ENCODE measurements at regions not wholly inside any gene's neighbourhood (a gene's known extent, or its start where the extent isn't known, plus 50 kb on each side); places are given as distances from the start of the nearest gene placed in this dataset.

- H3K4me3 ChIP-seq (replicated peaks in 1 of 3): no peak overlapping the region
- no peaks in the 10 kb centered on the region for H3K9me3 ChIP-seq
- intact Hi-C loops (cut with DNase I): no loop called here
- WGBS, 2 donors: 79 to 86% methylated on average over 9 of the region's 9 CpGs
- no peak overlapping the region for H3K27ac ChIP-seq
- no peaks in the 10 kb centered on the region for H3K36me3 ChIP-seq
- H3K27me3 ChIP-seq: no peaks in the 10 kb centered on the region
- no peak for DNase-seq
- TF ChIP-seq, protein P1, sequence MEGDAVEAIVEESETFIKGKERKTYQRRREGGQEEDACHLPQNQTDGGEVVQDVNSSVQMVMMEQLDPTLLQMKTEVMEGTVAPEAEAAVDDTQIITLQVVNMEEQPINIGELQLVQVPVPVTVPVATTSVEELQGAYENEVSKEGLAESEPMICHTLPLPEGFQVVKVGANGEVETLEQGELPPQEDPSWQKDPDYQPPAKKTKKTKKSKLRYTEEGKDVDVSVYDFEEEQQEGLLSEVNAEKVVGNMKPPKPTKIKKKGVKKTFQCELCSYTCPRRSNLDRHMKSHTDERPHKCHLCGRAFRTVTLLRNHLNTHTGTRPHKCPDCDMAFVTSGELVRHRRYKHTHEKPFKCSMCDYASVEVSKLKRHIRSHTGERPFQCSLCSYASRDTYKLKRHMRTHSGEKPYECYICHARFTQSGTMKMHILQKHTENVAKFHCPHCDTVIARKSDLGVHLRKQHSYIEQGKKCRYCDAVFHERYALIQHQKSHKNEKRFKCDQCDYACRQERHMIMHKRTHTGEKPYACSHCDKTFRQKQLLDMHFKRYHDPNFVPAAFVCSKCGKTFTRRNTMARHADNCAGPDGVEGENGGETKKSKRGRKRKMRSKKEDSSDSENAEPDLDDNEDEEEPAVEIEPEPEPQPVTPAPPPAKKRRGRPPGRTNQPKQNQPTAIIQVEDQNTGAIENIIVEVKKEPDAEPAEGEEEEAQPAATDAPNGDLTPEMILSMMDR (IDR thresholded peaks at IDR 0.05): no peak
- TF ChIP-seq POLR2A (IDR thresholded peaks at IDR 0.05): no peak
- no peaks in the 10 kb centered on the region for H3K4me1 ChIP-seq
Measured at GRCh38 chr3:30245858-30246622, 360.4 kb upstream of the TGFBR2 start.

- TF ChIP-seq, protein P1 (IDR thresholded peaks at IDR 0.05): no peak
- TF ChIP-seq POLR2A (IDR thresholded peaks at IDR 0.05): no peak
Measured at GRCh38 chr3:30248423-30248822, 358.0 kb upstream of the TGFBR2 start.

GRCh38 chr3:30252474-30252873 lies 353.9 kb upstream of the TGFBR2 start:
- intact Hi-C loops (cut with DNase I): no loop called here

More at GRCh38 chr3:30248423-30248822, 358.0 kb upstream of the TGFBR2 start:
- no peak overlapping the region for H3K4me3 ChIP-seq (replicated peaks in 1 of 3)
- H3K27ac ChIP-seq: no peak overlapping the region
- no peaks in the 10 kb centered on the region for H3K4me1 ChIP-seq
- no peaks in the 10 kb centered on the region for H3K9me3 ChIP-seq
- 76 to 93% methylated on average over 1 of the region's 1 CpG for WGBS, 2 donors
- no peak for DNase-seq
- no peaks in the 10 kb centered on the region for H3K27me3 ChIP-seq
- intact Hi-C loops (cut with DNase I): no loop called here
- H3K36me3 ChIP-seq: no peaks in the 10 kb centered on the region

DNA sequence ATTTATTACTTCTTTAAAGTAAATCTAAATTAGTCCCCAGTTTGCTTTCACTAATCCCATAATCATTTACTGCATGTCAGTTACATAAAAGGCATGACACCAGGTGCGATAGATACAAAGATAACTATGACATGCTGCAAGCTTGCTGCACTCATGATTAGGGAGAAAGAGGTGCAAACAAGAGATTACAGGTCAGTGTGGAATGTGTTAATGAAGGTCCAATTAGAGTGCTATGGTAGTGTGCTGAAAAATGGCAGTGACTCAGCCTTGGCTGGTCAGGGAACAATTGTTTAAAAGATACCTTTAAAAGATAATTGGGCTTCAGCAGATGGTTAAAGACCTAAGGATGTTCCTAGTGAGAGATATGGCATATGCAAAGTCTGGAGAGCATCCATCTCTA lies 352.6 kb upstream of the TGFBR2 start:
- H3K36me3 ChIP-seq: no peaks in the 10 kb centered on the region
- no peaks in the 10 kb centered on the region for H3K4me1 ChIP-seq
- H3K27me3 ChIP-seq: no peaks in the 10 kb centered on the region
- intact Hi-C loops (cut with DNase I): no loop called here
- H3K9me3 ChIP-seq: no peaks in the 10 kb centered on the region
- no peak overlapping the region for H3K27ac ChIP-seq
- no peak overlapping the region for H3K4me3 ChIP-seq (replicated peaks in 1 of 3)
- whole genome bisulfite sequencing, 2 donors: 93 to 95% methylated on average over 1 of the region's 1 CpG
- DNase-seq: no peak
- no peak for TF ChIP-seq POLR2A (IDR thresholded peaks at IDR 0.05)
- TF ChIP-seq, protein P1 (IDR thresholded peaks at IDR 0.05): no peak

More at GRCh38 chr3:30252474-30252873, 353.9 kb upstream of the TGFBR2 start:
- no peak overlapping the region for H3K27ac ChIP-seq
- no peak overlapping the region for H3K4me3 ChIP-seq (replicated peaks in 1 of 3)
- no peaks in the 10 kb centered on the region for H3K9me3 ChIP-seq
- H3K36me3 ChIP-seq: no peaks in the 10 kb centered on the region
- TF ChIP-seq, protein P1 (IDR thresholded peaks at IDR 0.05): no peak
- TF ChIP-seq POLR2A (IDR thresholded peaks at IDR 0.05): no peak
- DNase-seq: no peak
- no peaks in the 10 kb centered on the region for H3K4me1 ChIP-seq
- H3K27me3 ChIP-seq: no peaks in the 10 kb centered on the region

DNA sequence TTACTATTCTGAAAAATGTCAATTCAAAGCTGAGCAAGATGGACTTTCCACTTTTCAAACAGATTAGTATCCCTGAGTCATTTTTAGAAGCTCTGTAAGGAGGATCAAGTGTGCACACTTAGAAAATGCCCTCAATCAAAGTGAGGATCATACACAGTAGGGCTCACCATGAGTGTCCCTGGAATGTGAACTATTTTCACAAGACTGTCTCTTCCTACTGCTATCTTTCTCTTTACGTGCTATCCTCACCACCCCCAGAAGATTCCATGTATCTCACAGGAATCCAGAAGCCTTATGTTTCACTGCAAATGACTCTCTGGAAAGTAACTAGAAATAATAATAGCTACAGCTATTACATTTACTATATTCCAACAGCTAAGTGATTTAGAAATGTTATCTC lies 349.9 kb upstream of the TGFBR2 start:
- no peak for DNase-seq

More for the DNA sequence above, 349.9 kb upstream of the TGFBR2 start:
- WGBS, 2 donors: 82 to 94% methylated on average over 1 of the region's 1 CpG
- TF ChIP-seq POLR2A (IDR thresholded peaks at IDR 0.05): no peak
- TF ChIP-seq, protein P1 (IDR thresholded peaks at IDR 0.05): no peak
- Histone ChIP-seq H3K27ac (no peak overlapping the region), H3K27me3 (no peaks in the 10 kb centered on the region), H3K4me1 (no peaks in the 10 kb centered on the region), H3K36me3 (no peaks in the 10 kb centered on the region), H3K4me3 (replicated peaks in 1 of 3) (no peak overlapping the region), H3K9me3 (no peaks in the 10 kb centered on the region)
- intact Hi-C loops (cut with DNase I): no loop called here
